ENCODE measurements at regions not wholly inside any gene's neighbourhood (a gene's known extent, or its start where the extent isn't known, plus 50 kb on each side); places are given as distances from the start of the nearest gene placed in this dataset.

- no peak for DNase-seq
Measured at GRCh38 chr1:106746448-106747085, 309.9 kb upstream of the PRMT6 start.

DNA sequence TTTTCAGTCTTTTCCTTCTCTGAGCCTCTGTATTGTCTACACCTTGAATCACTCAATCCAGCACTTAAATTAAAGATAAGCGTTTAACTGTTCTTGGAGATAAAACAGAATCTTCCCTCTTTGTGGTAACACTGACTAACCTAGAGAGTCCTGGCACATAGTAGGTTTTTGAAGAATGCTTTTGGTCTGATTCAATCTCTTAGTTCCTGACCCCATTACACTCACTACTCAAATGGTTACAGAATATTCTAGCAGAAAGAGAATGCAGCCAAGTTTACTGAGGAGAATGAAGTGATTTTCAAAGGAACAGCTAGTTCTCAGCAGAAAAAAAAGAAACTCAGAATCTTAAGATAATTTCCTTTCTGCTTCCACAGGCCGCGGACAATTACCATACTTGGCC is 309.2 kb upstream of the PRMT6 start:
- DNase-seq = no peak

DNA sequence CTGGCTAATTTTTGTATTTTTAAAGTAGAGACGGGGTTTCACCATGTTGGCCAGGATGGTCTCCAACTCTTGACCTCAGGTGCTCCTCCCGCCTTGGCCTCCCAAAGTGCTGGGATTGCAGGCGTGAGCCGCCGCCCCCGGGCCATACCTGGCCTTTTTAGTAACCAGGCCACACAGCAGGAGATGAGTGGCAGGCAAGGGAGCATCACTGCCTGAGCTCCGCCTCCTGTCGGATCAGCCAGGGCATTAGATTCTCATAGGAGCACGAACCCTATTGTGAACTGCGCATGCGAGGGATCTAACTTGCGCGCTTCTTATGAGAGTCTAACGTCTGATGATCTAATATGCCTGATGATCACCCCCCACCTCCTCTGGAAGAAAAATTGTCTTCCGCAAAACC is 308.7 kb upstream of the PRMT6 start:
- no peak for DNase-seq

DNA sequence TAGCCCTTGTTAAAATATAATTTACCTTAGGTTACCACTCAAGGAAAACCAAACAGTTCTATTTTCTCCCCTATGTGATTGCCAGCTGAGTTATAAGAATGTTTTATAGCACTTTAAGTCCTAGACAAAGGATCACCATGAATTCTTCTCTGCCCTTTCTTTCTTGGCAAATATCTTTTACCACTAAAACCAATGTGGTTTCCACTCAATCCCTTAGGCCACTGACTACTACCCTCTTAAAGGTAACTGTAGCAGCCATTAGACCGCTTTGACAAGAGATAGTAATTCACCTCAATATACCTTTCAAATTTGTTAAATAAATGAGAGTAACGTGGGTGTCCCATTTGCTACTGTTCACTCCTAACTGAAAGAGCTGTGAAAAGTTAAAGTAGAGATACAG is 307.9 kb upstream of the PRMT6 start:
- DNase-seq = no peak

DNA sequence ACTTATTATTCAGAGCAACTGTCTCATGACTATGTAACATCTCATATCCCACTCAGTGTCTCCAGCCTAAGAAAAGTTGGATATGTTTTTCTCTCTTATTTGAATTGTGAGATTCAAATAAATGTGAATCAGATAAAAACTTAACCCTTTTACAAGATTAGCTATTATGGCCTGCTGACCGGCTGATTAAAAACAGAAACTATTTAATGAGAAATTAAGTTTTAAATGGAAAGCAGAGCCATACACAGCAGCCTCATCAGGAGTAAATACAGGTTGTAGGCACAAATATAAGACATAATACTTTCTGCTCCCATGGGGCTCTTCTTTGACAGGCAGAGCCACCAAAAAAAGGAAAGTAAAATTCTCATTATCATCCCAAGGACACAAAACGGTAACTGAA is 307.0 kb upstream of the PRMT6 start:
- no peak for DNase-seq

DNA sequence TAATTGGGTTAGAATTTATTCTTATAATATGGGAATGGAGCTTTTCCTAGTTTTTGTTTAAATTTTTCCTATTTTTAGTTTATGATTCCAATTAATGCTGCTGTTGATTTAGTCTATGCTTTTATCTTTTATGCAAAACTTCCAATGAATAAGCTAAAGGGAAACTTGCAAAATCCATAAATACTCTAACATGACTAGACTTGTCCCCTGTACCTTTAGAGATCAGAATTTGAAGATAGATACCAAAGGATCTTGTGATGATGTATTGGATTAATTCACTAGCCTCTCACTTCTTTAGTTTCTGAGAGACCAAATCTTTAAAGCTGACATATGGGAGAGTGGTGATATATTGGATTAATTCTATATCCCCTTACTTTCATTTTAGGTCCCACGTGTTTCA is 306.6 kb upstream of the PRMT6 start:
- DNase-seq = no peak

GRCh38 chr1:106751002-106751401 is 305.5 kb upstream of the PRMT6 start:
- DNase-seq = no peak

GRCh38 chr1:106753066-106753465 is 303.4 kb upstream of the PRMT6 start:
- no peak for DNase-seq

- no peak for DNase-seq
Measured at GRCh38 chr1:106754957-106755356, 301.5 kb upstream of the PRMT6 start.

DNA sequence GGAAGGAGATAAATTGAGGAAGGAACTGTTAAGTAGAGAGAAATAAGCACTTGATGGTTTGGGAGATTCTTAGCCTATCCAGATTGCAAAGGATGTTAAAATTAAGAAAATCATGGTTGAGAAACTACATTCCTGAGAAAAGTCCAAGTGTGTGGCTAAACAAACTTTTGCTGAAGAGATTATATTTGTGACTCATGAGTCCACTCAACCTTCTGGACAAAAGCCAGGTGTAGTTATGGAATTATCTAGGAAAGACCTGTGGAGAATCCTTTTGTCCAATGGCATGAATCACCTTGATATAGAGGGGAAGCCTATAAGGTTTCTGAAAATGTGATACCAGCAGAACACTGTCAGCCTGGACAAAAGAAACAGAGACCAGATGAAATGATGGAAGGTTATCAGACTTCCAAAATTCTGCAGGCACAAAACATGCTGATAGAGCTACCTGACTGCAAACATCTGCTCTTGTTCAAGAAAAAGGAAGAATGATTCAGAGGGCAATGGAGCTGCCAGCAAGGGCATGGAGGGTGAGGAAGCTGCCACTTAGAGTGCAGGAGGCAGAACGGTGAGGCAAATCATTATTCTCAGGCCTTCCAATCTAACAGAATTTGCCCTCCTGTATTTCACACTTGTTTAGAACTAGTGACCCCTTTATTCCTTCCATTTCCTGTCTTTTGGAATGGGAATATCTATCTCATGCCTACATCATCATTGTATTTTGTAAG is 300.6 kb upstream of the PRMT6 start:
- DNase-seq = no peak

DNA sequence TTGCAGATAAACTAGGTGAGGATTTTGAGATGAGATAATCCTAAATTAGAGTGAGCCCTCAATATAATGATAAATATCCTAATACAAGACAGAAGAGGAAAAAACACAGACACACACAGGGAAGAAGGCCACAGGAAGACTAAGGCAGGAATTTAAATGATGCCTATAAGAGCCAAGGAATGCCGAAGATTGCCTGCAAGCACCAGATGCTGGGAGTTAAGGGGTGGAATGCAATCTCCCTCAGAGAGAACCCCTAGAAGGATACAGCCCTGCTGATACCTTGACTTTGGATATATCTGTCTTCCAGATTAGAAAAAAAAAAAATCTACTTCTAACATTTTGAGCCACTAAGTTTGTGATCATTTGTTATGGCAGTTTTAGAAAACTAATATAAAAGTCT is 299.7 kb upstream of the PRMT6 start:
- no peak for DNase-seq

- no peak for DNase-seq
Measured at GRCh38 chr1:106768077-106768476, 288.4 kb upstream of the PRMT6 start.

DNA sequence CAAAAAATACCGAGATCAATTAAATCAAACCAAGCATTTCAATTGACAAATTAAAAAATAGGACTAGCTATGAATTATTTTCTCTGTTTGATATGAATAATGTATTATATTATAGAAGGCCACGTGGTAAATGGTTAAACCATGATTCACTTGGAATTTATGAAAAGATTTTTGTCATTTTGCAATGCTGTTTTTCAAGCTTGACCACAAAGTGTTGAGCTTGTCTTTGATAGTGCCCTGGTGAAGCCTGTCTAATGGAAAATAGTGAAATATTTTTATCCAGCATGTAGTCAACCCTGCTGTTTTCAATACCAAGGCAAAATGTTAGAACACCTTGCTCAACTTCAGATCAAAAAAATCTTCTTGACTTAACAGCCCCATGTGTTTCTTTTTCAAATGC is 288.0 kb upstream of the PRMT6 start:
- no peak for DNase-seq

GRCh38 chr1:106773206-106773605 is 283.3 kb upstream of the PRMT6 start:
- DNase-seq = no peak

DNA sequence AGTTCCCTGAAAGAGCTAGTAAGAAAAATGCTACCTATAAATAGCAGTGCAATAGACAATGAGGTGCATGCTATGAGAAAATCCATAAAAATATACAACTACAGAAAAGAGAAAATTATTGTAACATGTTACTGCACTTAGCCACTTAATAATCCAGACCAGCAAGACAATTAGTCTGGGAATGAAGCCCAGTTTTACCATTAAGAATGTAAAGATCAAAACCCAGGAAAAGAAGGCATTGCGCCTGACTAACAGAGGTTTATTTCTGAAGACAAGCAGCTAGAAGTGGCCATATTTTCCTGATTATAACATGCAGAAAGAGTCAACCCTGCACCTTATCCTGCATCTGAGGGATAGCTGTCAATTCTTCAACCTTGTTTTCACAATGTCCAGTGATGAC is 276.4 kb upstream of the PRMT6 start:
- DNase-seq = no peak

DNA sequence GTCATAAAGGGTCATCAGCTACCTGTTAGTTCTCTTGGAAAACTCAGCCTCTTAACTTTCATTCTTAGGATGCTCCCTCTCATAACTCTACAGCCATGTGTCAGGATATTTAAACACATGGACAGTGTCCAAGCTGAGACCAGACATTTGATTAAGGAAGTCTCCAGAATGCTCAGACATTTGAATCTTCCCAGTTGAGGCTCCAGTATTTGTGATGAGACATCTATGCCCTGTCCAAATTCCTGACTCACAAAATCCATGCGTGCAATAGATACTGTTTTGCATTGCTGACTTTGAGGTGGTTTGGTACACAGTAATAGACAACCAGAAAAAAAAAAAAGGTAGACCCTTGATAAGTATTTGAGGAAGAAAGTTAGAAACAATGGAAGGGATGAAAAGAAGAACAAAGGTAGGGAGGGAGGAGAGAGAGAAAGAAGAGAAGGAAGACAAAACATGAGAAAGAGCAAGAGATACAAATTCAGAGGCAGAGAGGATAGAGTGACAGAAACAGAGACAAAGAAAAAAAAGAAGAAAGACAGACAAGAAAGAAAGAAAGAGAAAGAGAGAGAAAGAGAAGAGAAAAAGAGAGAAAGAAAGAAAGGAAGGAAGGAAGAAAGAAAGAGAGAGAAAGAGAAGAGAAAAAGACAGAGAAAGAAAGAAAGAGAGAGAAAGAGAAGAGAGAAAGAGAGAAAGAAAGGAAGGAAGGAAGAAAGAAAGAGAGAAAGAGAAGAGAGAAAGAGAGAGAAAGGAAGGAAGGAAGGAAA is 275.5 kb upstream of the PRMT6 start:
- no peak for DNase-seq

DNA sequence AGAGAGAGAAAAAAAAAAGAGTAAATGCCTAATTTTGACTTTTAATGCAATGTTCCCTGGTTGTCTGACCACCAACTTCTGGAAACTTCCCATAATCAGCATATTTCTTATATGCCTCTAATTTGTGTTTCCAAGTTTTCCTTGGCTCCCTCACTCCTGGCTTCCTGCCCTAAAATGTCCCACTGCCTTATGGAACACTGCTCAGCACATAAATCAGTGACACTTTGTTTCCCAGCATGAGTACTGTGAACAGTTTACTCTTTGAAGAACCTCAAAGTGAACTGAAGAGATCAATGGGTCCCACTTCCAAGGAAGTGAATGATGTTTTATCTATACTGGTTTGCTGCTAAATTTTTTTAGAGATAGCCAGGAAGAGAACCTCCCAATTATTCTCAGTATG is 271.3 kb upstream of the PRMT6 start:
- no peak for DNase-seq

- DNase-seq = no peak
Measured at GRCh38 chr1:106787520-106787919, 269.0 kb upstream of the PRMT6 start.

DNA sequence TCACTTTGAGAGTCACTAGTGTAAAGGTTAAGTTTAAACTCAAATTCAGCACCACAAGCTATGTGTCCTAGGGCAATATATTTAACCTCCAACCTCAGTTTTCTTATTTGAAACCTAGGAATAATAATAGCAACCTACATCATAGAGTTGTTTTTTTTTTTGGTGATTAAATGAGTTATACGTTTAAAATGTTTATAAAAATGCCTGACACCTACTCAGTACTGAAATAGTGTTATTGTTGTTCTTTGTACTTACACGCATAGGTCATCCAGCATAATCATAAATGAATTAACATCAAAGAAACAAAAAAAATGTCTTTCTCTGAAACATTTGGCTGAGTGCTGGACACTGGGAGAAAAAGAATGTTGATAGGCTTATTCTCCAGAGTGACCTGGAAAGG is 266.8 kb upstream of the PRMT6 start:
- no peak for DNase-seq

GRCh38 chr1:106791041-106791440 is 265.4 kb upstream of the PRMT6 start:
- DNase-seq = no peak

DNA sequence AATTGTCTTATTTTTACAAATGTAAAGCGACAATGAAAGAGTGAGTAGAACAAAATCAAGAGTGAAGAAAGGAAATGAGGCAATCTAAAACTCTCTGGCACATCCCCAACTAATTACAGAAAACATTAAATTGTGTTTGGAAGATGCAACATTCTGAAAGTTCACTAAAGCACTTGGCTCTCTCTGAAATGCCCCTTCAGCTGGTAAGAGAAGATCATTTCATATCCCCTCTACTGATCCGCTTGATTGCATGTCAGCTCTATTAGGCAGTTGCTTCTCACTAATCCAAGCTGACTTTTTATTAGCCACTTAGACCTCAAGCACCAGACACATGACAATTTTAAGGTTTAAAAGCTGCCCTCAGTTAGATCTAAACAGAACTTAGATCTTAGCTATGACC is 262.8 kb upstream of the PRMT6 start:
- no peak for DNase-seq

DNA sequence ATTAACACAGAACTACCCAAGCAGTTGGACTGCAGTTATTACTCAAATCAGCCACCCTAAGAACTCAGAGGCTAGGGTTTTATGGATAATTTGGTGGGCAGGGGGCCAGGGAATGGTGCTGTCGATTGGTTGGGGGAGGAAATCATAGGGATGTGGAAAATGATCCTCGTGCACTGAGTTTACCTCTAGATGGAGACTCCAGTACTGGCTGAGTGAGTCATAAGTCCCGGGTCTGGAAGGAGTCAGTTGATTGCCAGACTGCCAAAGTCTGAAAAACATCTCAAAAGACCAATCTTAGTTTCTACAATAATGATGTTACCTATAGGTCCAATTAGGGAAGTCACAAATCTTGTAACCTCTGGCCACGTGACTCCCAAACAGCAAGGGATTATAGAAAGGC is 257.5 kb upstream of the PRMT6 start:
- no peak for DNase-seq

DNA sequence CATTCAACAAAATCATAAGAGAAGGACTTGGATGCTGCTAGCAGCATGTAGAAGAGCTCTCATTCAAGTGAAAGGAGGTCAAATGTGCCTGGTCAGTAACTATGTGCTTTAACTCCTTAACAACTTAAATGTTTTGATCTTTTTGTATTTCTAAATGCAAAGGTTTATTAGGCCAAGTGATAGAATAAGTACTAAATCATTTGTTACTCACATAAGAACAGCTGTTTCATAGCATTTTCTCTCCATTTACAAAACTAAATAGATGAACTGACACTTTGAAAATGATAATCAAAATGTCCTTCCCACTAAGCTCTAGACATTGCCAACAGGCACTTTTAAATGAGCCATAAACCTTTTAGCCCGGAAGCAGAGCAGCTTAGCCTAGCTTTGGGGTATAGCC is 254.3 kb upstream of the PRMT6 start:
- DNase-seq = no peak

- DNase-seq = no peak
Measured at GRCh38 chr1:106814418-106814817, 242.1 kb upstream of the PRMT6 start.
